ENCODE measurements at regions not wholly inside any gene's neighbourhood (a gene's known extent, or its start where the extent isn't known, plus 50 kb on each side); places are given as distances from the start of the nearest gene placed in this dataset.

- peaks cover 4% of the 10 kb centered on the region for H3K27me3 ChIP-seq (ENCODE audit: low read depth)
- no peaks in the 10 kb centered on the region for H3K36me3 ChIP-seq
- H3K4me1 ChIP-seq = peaks cover 37% of the 10 kb centered on the region
- no peaks in the 10 kb centered on the region for H3K9me3 ChIP-seq
- no peak for ATAC-seq
- no peak overlapping the region for H3K27ac ChIP-seq
- no peak for TF ChIP-seq CTCF (IDR thresholded peaks at IDR 0.05)
- intact Hi-C loops (cut with DNase I) = no loop called here
- no peak overlapping the region for H3K4me3 ChIP-seq
- peak; percentile 34 for DNase-seq
Observed at GRCh38 chr3:194281766-194282165, 69.4 kb downstream of the CPN2 start.

GRCh38 chr3:194282436-194283122 lies 68.5 kb downstream of the CPN2 start:
- H3K36me3 ChIP-seq = no peaks in the 10 kb centered on the region
- no peak overlapping the region for H3K27ac ChIP-seq
- H3K9me3 ChIP-seq = no peaks in the 10 kb centered on the region
- H3K4me1 ChIP-seq = peaks cover 29% of the 10 kb centered on the region
- peaks cover 7% of the 10 kb centered on the region for H3K27me3 ChIP-seq (ENCODE audit: low read depth)
- no peak for TF ChIP-seq CTCF (IDR thresholded peaks at IDR 0.05)
- intact Hi-C loops (cut with DNase I) = no loop called here
- DNase-seq = peak; percentile 37
- peak; percentile 25 to 45 for ATAC-seq
- no peak overlapping the region for H3K4me3 ChIP-seq

- ATAC-seq (peak; percentile 48 to 80), DNase-seq (peak; percentile 37)
- Histone ChIP-seq H3K9me3 (no peaks in the 10 kb centered on the region), H3K36me3 (no peaks in the 10 kb centered on the region), H3K4me3 (no peak overlapping the region), H3K4me1 (peaks cover 21% of the 10 kb centered on the region), H3K27ac (peak overlapping the region; percentile 38), H3K27me3 (ENCODE audit: low read depth) (peaks cover 7% of the 10 kb centered on the region)
- no peak for TF ChIP-seq CTCF (IDR thresholded peaks at IDR 0.05)
- intact Hi-C loops (cut with DNase I) = no loop called here
Observed at GRCh38 chr3:194283221-194284006, 67.7 kb downstream of the CPN2 start.

- Histone ChIP-seq H3K4me3 (no peak overlapping the region), H3K27me3 (ENCODE audit: low read depth) (peaks cover 7% of the 10 kb centered on the region), H3K4me1 (peaks cover 16% of the 10 kb centered on the region), H3K27ac (no peak overlapping the region), H3K9me3 (no peaks in the 10 kb centered on the region), H3K36me3 (no peaks in the 10 kb centered on the region)
- ATAC-seq (no peak), DNase-seq (peak; percentile 14)
- no peak for TF ChIP-seq CTCF (IDR thresholded peaks at IDR 0.05)
- intact Hi-C loops (cut with DNase I) = no loop called here
Observed at GRCh38 chr3:194284351-194284750, 66.8 kb downstream of the CPN2 start.

GRCh38 chr3:194285024-194285849 lies 65.9 kb downstream of the CPN2 start:
- ATAC-seq (no peak), DNase-seq (no peak)
- no peak overlapping the region for H3K4me3 ChIP-seq
- peaks cover 7% of the 10 kb centered on the region for H3K27me3 ChIP-seq (ENCODE audit: low read depth)
- no peak overlapping the region for H3K27ac ChIP-seq
- H3K4me1 ChIP-seq = peaks cover 16% of the 10 kb centered on the region
- intact Hi-C loops (cut with DNase I) = no loop called here
- no peaks in the 10 kb centered on the region for H3K9me3 ChIP-seq
- TF ChIP-seq CTCF (IDR thresholded peaks at IDR 0.05) = no peak
- H3K36me3 ChIP-seq = no peaks in the 10 kb centered on the region
